Osteoblast (primary cell): ENCODE measurements at regions not wholly inside any gene's neighbourhood (a gene's known extent, or its start where the extent isn't known, plus 50 kb on each side); places are given as distances from the start of the nearest gene placed in this dataset.

Experiments
- DNase-seq: peaks from one replicate; pipeline ENCODE4 v3.0.0; 2011; ENCODE audit warnings: low spot score, mixed read lengths; ENCODE audit not compliant: insufficient read length; ENCODE audit errors: missing footprints
- H2AFZ ChIP-seq: 2 replicates; pipeline ENCODE4 v1.6.0; 2011; ENCODE audit warnings: mild to moderate bottlenecking, low read length
- H3K27ac ChIP-seq: 2 replicates; pipeline ENCODE4 v1.5.1; 2011; ENCODE audit warnings: mild to moderate bottlenecking, low read depth, low read length, moderate library complexity
- H3K27me3 ChIP-seq: 2 replicates; pipeline ENCODE4 v1.6.0; 2012; ENCODE audit warnings: mild to moderate bottlenecking, control low read depth, inconsistent platforms, low read length, moderate library complexity; ENCODE audit not compliant: insufficient read depth
- H3K36me3 ChIP-seq: 2 replicates; pipeline ENCODE4 v1.5.1; 2011; ENCODE audit warnings: mild to moderate bottlenecking, low read length, control low read depth, moderate library complexity; ENCODE audit not compliant: insufficient read depth
- H3K4me1 ChIP-seq: 2 replicates; pipeline ENCODE4 v1.5.1; 2011; ENCODE audit warnings: mild to moderate bottlenecking, low read length, control low read depth, moderate library complexity; ENCODE audit not compliant: insufficient read depth
- H3K4me2 ChIP-seq: 2 replicates; pipeline ENCODE4 v1.6.0; 2011; ENCODE audit warnings: mild to moderate bottlenecking, low read length; ENCODE audit not compliant: insufficient read depth
- H3K4me3 ChIP-seq: fragments of 200-600 bp; sonication (generic); 3 replicates; pipeline ENCODE4 v1.5.1; 2012; ENCODE audit warnings: mild to moderate bottlenecking, low read length, inconsistent platforms; ENCODE audit not compliant: insufficient read depth
- H3K79me2 ChIP-seq: 2 replicates; pipeline ENCODE4 v1.6.0; 2012; ENCODE audit warnings: mild to moderate bottlenecking, low read length, control low read depth, inconsistent platforms; ENCODE audit not compliant: insufficient read depth
- H3K9me3 ChIP-seq: 2 replicates; pipeline ENCODE4 v1.5.1; 2011; ENCODE audit warnings: low read depth, low read length, control low read depth
- H4K20me1 ChIP-seq: 2 replicates; pipeline ENCODE4 v1.6.0; 2012; ENCODE audit warnings: mild to moderate bottlenecking, low read length, control low read depth; ENCODE audit not compliant: insufficient read depth
- CTCF ChIP-seq: IDR thresholded peaks from 2 replicates; pipeline ENCODE4 v1.5.1; 2011; ENCODE audit warnings: mild to moderate bottlenecking, low read depth, low read length, moderate library complexity; ENCODE audit errors: extremely low read depth

GRCh38 chr13:76720821-76721220, 165.4 kb downstream of the KCTD12 start:
- no peaks in the 10 kb centered on the region for H3K9me3 ChIP-seq
- H2AFZ ChIP-seq, result no peak overlapping the region
- no peaks in the 10 kb centered on the region for H3K79me2 ChIP-seq
- no peak for DNase-seq
- no peak overlapping the region for H3K27ac ChIP-seq
- H4K20me1 ChIP-seq, result no peaks in the 10 kb centered on the region
- no peak overlapping the region for H3K4me3 ChIP-seq
- peaks cover 30% of the 10 kb centered on the region for H3K4me1 ChIP-seq
- H3K27me3 ChIP-seq, result no peaks in the 10 kb centered on the region
- TF ChIP-seq CTCF, result no peak
- H3K4me2 ChIP-seq, result no peak overlapping the region
- H3K36me3 ChIP-seq, result no peaks in the 10 kb centered on the region

DNA sequence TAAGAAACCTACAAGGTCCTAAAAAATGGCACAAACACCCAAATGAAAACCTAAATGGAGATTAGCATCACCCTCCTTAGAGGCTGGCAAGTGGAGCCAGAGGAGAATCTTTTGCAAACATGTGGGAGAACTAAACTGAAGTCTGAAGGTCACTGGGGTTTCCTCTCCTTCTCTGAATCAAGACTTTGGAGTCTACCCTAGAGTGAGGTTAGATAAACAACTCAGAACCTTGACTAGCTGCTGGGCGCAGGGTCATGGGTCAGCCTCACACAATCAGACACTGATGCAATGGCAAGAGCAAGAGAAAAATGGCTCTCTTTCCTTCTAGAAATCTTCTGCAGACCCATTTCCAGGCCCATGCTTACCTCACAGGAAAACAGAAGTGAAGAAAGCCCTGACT, 165.8 kb downstream of the KCTD12 start:
- no peak overlapping the region for H3K4me2 ChIP-seq
- no peaks in the 10 kb centered on the region for H3K27me3 ChIP-seq
- H3K36me3 ChIP-seq, result no peaks in the 10 kb centered on the region

DNA sequence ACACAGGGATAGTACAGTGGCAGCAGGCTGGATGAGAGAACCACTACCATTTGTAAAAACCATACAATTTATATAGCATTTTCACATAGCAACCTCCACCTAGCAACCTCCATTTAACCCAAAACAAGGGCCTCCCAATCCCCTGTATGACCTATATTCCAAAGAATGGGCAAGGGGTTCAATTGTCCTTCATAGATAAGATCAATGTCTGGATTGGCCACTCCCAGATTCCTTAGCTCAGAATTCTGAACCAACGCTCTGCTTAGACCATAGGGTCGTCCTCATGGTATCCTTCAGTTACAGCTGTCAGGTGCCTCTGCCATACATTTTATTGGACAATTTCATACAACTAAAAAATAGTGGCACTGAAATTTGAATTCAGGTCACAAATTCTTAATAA, 166.2 kb downstream of the KCTD12 start:
- Histone ChIP-seq H3K4me1 (peaks cover 22% of the 10 kb centered on the region), H3K27ac (no peak overlapping the region), H3K36me3 (no peaks in the 10 kb centered on the region), H4K20me1 (no peaks in the 10 kb centered on the region), H3K4me3 (no peak overlapping the region), H2AFZ (no peak overlapping the region), H3K27me3 (no peaks in the 10 kb centered on the region), H3K4me2 (no peak overlapping the region), H3K9me3 (no peaks in the 10 kb centered on the region), H3K79me2 (no peaks in the 10 kb centered on the region)
- no peak for DNase-seq
- TF ChIP-seq CTCF, result no peak

More for the DNA sequence above, 165.8 kb downstream of the KCTD12 start:
- no peaks in the 10 kb centered on the region for H4K20me1 ChIP-seq
- no peak for DNase-seq
- H3K79me2 ChIP-seq, result no peaks in the 10 kb centered on the region
- no peaks in the 10 kb centered on the region for H3K9me3 ChIP-seq
- H3K4me1 ChIP-seq, result peaks cover 27% of the 10 kb centered on the region
- TF ChIP-seq CTCF, result no peak
- no peak overlapping the region for H3K27ac ChIP-seq
- no peak overlapping the region for H3K4me3 ChIP-seq
- H2AFZ ChIP-seq, result no peak overlapping the region

DNA sequence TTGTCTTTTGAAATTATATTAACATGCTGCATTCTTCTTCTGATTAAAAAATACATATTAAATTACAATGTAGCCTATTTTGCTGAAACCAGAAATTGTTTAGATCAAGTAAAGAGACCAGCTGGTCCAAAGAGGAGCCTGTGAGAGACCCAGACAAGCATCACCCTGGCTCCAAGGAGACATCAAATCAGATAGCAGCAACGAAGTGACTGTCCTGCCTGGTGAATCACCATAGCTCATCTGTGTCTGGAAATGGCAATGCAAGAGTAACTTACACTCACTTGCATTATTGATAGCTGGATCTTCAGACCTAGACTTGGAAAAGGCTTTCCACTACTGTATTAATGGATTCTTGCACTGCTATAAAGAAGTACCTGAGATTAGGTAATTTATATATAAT, 169.1 kb downstream of the KCTD12 start:
- Histone ChIP-seq H3K36me3 (no peaks in the 10 kb centered on the region), H3K27me3 (no peaks in the 10 kb centered on the region), H3K79me2 (no peaks in the 10 kb centered on the region), H3K9me3 (no peaks in the 10 kb centered on the region), H4K20me1 (no peaks in the 10 kb centered on the region), H3K4me3 (no peak overlapping the region), H2AFZ (no peak overlapping the region), H3K27ac (no peak overlapping the region), H3K4me1 (peaks cover 5% of the 10 kb centered on the region), H3K4me2 (no peak overlapping the region)
- no peak for TF ChIP-seq CTCF
- DNase-seq, result no peak
